Stimulated activated CD8-positive, alpha-beta memory T cell treated with anti-CD3 and anti-CD28 coated beads, Interleukin-15, amount 100 ng/mL, for 48 hours (primary cell): ENCODE measurements at regions not wholly inside any gene's neighbourhood (a gene's known extent, or its start where the extent isn't known, plus 50 kb on each side); places are given as distances from the start of the nearest gene placed in this dataset.
A peak's percentile ranks its signal among the peaks of the same experiment; 100 is the strongest.
"Not testable (repeated sequence)": the region's sequence is repeated elsewhere in the genome, so short reads cannot be mapped to it uniquely, and the experiment has no call there.

Source experiments
- DNase-seq, 2 donors: peaks; one replicate each; pipeline ENCODE4 v3.0.0-alpha.2; 2020; ENCODE audit warnings: low read depth in 2 of 2

DNA sequence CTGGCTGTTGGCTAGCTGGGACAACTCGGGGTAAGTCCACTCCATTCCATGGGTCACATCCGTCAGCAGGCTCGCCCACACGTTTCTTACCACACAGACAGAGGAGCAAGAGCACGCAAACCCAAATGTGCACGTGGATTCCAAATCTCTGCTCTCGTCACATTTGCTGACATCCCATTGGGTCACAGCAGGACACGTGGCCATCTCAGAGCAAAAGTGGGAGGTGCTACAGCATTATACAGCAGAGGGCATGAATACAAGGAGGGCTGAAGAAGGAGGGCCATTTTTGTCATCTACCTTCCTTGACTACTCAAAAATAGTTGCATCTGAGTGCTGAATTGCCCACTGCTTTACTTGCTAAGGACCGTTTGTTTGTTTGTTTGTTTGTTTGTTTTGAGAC is 84.7 kb downstream of the RBBP6 start:
- no peak for DNase-seq

- no peak for DNase-seq
Observed at GRCh38 chr16:24626256-24626655, 86.9 kb downstream of the RBBP6 start.

DNA sequence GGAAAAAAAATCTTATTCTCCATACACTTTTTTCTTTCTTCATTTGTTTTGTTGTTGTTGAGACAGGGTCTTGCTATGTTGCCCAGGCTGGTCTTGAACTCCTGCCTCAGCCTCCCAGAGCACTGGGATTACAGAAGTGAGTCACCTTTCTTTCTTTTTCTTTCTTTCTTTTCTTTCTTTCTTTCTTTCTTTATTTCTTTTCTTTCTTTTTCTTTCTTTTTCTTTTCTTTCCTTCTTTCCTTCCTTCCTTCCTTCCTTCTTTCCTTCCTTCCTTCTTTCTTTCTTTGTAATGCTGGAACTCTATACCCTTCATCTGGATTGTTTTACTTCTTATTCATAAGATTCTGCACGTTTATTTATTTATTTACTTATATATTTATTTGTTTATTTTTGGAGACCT is 94.5 kb upstream of the TNRC6A start:
- DNase-seq, result no peak

- DNase-seq, result no peak
Observed at GRCh38 chr16:24635900-24636610, 93.4 kb upstream of the TNRC6A start.

GRCh38 chr16:24639769-24640168 is 89.7 kb upstream of the TNRC6A start:
- no peak for DNase-seq

GRCh38 chr16:24643489-24643888 is 86.0 kb upstream of the TNRC6A start:
- DNase-seq, result no peak

DNA sequence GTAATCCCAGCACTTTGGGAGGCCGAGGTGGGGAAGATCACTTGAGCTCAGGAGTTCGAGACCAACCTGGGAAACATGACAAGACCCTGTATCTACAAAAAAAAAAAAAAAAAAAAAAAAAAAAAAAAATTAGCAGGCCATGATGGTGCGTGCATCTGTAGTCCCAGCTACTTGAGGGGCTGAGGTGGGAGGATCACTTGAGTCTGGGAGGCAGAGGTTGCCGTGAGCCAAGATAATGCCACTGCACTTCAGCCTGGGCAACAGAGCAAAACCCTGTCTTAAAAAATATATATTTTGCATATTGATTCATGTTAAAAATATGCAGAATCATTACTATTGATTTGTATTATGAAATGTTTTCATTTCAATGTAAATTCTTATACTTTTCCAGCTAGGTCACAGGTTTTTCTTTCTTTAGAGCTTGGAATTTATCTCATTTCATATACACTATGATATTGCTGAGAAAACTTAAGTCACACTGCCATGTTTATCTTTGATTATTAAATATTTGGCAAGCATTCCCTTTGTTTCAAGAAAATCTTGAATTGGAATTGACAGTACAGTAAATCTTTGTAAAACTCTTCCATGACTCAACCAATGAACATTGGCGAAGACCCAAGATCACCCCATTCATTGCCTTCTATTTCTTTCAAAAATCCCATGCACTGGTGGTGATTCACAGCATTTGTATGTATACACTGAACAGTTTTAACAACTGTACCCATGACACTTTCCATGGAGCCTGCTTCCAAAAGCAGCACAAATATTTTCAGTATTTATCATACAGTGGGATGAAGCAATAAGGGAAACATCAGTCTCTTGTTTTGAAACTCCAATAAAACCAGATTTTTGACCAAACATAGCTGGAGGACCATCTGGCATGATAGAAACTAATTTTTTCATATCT is 83.5 kb upstream of the TNRC6A start:
- no peak for DNase-seq

DNA sequence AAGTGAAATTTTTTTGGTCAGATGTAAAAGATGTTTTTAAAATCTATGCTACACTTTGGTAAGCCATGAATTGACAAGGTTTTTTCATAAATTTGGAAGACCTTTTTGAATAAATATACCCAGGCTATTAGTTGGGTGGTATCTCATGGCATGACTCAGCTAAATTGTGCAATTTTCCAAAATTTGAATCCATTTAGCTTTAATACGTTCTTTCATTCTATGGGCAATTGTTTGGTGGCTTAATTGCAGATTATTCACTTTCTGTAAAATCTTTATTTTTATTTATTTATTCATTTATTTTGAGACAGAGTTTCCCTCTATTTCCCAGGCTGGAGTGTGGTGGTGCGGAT is 82.8 kb upstream of the TNRC6A start:
- no peak for DNase-seq

DNA sequence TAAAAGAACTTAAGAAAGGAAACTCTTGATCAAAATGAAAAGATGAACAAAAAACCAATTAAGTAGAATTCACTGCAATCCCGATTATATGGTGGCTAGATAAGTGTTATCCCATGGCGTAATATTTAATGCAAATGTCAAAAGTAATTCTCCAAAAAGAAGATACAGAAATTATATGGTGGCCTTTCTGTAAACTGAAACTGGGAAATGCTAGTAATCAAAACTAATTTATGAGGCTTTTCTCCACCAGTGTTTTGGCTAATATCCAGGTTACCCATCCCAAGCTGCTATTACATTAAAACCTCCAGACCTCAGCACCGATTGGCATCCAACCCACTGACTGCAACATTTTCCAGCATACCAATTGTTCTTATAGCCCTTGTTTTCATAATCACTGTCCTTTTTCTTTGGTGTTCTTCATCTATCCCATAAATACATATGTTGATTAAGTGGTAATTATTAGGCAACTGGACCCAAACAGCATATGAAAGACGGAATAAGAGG is 77.2 kb upstream of the TNRC6A start:
- no peak for DNase-seq

DNA sequence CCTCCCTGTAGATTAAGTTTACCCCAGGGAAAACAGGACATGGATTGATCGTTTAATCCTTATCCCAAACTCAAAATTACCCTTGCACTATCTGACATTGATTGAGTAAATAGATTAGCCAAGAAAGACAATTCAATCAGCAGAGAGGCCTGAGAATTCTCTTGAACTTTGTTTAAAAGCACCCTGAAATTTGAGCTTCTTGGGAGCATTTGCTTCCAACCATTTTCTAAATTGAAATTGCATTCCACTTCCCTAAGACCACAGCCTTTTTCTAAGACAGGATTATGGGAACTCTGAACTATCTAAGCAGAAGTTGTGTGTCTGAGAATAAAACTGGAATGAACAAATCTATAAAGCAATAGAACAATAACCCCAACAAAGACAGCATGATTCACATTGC is 76.6 kb upstream of the TNRC6A start:
- no peak for DNase-seq

GRCh38 chr16:24653725-24654124 is 75.7 kb upstream of the TNRC6A start:
- no peak for DNase-seq

DNA sequence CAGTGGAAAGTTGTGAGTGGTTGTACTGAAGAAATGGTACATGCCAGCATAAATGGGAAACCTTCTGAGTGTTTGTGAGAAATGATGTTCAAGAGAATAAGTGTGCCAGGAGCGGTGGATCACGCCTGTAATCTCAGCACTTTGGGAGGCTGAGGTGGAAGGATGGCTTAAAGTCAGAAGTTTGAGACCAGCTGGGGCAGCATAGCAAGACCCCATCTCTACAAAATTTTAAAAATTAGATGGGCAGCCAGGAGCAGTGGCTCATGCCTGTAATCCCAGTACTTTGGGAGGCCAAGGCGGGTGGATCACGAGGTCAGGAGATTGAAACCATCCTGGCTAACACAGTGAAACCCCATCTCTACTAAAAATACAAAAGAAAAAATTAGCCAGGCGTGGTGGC is 63.5 kb upstream of the TNRC6A start:
- not testable (repeated sequence) for DNase-seq

DNA sequence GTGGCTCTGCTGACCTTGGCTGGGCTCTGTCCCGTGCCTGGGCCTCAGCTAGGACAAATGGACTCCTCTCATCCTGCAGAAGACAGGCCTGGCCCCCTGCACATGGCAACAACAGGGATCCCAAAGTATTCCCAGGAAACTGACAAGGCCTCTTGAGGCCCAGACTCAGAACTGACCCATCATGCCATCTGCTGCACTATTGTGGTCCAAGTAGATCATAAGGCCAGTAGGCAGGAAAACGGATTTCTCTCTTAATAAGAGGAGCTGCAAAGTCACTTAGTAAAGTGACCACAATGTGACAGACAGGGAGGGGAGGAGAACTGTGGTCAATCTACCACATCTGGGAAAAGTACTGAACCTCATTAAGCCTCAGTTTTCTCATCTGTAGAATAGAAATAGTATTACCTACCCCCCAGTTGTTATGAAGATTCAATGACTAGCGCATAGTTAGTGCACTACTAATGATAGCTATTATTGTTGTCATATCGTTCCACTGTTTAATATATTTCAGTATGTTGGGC is 62.1 kb upstream of the TNRC6A start:
- no peak for DNase-seq

GRCh38 chr16:24668481-24669061 is 60.9 kb upstream of the TNRC6A start:
- peak; percentile 36 to 39 for DNase-seq

GRCh38 chr16:24670623-24671454 is 58.6 kb upstream of the TNRC6A start:
- DNase-seq, result no peak

- DNase-seq, result no peak
Observed at GRCh38 chr16:24671455-24671954, 57.9 kb upstream of the TNRC6A start.

DNA sequence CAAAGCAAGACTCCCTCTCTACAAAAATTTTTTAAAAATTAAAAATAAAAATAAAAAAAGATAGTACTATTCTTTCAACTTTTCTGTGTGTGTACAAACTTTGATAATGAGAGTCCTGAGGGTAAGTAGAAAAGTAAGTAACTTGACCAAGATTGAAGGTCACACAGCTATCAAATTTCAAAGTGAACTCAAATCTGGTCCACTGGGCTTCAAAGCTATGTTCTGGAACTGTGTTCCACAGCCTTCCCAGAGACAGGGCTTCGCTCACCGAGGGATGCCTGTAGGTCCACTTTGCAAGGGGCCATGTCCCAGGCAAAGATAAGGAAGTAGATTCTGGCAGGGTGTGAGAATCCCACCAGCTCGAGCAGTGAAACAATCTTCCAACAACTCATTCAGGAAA is 56.3 kb upstream of the TNRC6A start:
- no peak for DNase-seq

DNA sequence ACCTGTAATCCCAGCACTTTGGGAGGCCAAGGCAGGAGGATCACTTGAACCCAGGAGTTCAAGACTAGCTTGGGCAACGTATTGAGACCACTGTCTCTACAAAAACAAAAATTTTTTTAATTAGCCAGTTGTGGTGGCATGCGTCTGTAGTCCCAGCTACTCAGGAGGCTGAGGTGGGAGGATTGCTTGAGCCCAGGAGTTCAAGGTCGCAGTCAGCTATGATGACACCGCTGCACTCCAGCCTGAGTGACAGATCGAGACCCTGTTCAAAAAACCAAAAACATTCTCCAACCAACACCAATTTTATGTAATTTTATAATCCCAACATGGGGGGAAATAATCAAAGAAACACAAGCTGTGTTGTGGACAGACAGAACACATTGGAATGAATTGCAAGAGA is 54.6 kb upstream of the TNRC6A start:
- no peak for DNase-seq

DNA sequence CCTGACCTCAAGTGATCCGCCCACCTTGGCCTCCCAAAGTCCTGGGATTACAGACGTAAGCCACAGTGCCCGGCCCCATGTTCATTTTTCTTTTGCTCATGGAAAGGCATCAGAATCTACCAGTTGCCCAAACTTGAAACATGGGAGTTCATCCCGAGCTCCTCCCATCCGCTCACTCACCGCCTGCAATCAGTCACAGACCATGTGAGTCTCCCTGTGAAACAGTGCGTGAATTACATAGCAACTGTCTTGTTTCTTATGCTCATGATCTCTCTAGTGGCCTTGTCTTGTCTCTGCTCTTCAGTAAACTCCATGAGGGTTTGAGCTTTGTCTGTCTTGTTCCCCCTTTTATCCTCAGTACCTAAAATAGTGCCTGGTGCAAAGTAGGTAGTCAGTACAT is 52.1 kb upstream of the TNRC6A start:
- no peak for DNase-seq
